HG03575 (cell line): ENCODE measurements at regions not wholly inside any gene's neighbourhood (a gene's known extent, or its start where the extent isn't known, plus 50 kb on each side); places are given as distances from the start of the nearest gene placed in this dataset.

Source experiments
- ATAC-seq: cut with Tn5 transposase; IDR thresholded peaks from one replicate; pipeline ENCODE4 v1.9.1; 2021; ENCODE audit not compliant: unreplicated experiment, insufficient number of reproducible peaks, low FRiP score; ENCODE audit errors: extremely low read depth

DNA sequence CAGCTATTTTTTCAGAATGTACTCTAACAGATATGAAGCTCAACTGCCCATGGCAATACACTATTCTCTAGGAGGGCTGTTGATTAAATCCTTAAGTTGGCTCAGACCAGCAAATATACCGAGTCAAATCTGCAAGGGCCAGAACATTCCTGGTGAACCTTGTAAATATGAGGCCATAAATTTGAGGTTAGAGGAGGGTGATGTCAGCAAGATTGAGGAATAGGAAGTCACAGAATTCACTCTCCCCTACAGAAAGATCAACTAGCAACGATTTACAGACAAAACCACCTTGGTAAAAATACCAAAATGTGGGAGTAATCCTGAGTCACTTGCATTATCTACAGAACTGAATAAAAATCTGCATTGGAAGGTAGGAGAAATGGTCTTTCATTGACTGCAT is 399.3 kb downstream of the GPM6A start:
- no peak for ATAC-seq

DNA sequence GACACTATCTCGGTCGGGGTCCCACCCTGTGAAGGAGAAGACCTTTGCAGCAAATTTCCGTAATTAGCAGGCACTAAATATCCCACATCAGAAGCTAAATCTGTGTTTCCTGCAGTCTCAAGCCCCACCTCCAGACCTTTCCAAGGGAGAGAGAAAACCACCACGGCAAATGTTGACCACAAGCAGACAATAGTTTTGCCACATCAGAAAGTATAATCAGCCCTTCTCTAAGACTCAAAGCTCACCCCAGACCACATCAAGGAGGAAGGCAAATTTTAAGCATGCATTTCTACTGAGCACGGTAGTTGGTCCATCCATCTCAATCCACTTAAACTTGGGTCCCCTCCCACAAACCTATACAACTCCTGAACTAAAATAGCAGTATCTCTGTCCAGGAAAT is 398.5 kb downstream of the GPM6A start:
- ATAC-seq: no peak

DNA sequence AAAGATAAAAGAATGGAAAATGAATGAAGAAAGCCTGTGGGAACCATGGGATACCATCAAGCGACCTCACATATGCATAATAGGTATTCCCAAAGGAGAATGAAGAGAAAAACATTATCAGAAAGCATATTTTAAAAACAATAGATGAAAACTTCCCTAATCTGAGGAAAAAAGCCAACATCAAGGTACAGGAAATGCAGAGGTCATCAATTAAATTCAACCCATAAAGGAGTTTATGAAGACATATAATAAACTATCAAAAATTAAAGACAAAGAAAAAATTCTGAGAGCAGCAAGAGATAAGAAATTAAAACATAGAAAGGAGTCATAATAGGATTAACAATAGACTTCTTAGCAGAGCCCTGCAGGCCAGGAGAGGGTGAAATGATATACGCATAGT is 397.5 kb downstream of the GPM6A start:
- no peak for ATAC-seq

DNA sequence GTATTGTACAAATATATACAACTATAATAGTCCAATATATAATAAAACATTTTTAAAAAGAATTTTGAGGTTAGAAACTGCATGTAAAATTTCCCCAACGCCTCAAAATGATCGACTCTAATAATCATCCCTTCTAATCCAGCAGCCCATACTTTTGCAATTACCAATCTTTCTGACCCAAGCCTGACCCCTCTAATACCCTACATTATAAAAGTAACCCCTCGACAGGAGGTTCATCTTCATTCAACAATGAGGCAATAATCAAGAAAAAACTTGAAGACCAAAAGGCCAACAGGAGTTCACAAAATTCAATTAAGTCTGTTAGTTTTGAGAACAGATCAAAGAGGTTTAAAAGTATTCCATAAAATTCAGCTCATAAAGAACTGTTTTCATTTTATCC is 393.5 kb downstream of the GPM6A start:
- no peak for ATAC-seq

DNA sequence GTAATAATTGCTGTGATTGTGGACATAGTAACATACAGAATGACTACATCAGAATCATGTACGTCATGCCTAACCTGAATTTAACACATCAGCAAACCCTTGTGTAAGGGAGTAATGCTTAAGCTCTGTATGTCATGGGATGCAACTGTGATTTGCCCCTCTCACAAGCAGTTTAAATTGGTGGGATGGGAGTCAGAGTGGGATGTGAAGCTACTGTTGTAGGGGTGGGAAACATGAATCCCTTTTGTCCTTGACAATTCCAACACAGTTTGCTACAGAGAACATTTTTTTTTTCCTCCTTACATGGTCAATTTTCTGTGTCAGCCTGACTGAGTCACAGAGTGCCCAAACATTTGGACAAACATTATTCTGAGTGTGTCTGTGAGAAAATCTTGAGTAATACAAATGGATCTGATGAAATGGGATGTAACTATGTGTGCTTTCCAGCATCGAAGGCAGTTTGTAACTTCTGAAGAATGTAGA is 392.8 kb downstream of the GPM6A start:
- no peak for ATAC-seq

DNA sequence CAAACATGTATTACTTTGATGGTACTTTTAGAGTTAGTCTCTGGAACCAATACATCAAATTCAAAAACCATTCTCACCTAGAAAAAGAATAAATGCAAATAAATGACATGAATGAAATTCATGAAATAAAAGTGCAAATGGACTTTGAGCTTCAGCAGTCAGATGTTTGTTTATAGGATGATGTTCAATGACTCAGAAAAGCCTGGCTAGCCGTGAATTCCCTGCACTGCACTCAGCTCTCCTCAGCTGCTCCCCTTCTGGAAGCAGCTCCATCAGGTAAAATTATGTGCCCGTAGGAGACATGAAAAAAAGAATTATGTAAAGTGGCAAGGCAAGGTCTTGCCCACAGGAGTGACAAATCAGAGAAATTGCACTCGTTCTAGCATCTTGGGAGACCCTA is 390.6 kb downstream of the GPM6A start:
- ATAC-seq: no peak

DNA sequence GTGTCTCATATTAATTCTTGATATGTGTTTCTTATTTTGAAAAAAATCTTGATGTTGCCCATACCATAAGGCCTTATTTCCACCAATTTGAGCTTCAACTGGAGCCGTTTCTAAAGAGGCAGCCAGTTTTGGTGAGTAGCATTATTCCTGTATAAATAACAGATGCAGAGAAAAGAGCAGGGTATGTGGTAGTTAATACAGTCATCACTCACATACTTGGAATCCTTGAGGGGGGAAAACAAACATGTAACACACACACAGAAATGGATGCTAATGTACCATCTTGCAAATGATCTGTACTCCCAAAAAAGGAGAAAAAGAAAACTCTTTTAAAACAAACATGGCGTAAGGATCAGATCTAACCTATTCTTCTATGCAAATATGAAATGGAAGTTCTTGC is 389.7 kb downstream of the GPM6A start:
- no peak for ATAC-seq

DNA sequence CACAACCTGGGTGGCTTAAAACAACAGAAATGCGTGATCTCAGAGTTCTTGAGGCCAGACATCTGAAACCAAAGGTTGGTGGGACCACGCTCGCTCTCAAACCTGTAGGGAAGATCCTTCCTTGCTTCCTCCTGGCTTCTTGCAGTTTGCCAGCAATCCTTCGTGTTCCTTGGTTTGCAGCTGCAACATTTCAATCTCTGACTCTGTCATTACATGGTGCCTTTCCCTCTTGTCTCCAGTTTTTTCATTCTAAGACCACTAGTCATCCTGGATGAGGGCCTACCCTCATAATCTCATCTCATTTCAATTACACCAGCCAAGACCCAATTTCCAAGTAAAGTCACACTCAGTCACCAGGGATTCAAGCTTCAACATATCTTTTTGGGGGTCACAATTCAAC is 388.0 kb downstream of the GPM6A start:
- ATAC-seq: no peak

DNA sequence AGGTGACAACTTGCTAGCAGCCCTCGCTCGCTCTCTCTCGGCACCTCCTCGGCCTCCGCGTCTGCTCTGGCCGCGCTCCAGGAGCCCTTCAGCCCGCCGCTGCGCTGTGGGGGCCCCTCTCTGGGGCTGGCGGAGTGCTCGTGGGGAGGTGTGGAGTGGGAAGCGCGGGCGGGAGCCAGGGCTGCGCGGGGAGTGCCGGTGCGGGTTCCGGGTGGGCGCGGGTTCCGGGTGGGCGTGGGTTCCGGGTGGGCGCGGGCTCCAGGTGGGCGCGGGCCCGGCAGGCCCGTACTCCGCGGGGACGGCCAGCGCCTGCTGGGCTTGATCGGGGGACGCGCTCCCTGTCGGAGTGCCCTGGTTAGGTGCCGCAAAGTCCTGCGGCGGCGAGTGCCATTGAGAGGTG is 384.3 kb downstream of the GPM6A start:
- ATAC-seq: no peak

DNA sequence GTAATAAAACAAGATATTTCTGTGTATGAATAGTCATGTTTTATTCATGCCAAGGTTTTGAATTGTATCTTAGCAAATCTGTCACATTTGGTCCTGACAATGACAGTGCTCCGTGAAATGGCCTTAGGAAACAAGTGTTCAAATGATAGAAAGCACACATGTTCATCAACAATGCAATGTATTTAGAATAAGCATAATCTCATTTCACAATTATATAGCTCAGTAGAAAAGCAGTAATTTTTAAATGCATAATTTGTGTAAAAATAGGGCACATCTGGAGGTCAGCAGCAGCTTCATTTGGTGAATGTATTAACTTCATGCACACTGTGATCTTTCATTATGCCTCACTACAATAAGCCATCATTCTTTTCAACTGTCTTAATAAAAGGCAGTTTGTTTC is 380.4 kb downstream of the GPM6A start:
- no peak for ATAC-seq

DNA sequence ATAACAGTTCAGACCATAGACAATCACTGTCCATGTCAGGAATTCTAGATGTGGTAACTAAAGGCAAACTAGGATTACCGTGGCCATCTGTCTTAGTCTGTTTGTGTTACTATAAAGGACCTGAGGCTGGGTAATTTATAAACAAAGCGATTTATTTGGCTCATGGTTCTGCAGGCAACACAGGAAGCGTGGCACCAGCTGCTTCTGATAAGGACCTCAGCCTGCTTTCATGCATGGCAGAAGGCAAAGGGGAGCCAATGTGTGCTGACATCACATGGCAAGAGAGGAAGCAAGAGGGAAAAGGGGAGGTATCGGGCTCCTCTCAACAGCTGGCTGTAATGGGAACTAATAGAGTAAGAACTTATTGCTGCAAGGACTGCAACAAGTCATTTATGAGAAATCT is 376.7 kb downstream of the GPM6A start:
- no peak for ATAC-seq

DNA sequence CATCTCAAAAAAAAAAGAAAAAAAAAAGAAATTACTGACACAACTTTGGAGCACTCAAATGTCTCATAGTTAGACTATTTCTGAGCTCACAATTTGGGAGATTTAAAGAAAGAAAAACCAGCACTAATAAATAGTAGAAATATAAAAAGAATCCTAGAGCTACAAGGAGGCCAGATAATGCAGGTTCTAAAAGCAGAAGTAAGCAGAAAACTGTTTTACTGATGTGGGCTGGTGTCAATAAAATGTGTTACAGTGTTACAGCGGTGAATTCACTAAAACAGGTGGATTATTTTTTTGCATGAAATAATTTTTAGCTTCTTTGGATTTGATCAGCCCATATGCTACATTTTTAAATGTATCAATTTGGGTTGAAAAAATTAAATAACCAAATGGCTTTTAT is 375.9 kb downstream of the GPM6A start:
- no peak for ATAC-seq

DNA sequence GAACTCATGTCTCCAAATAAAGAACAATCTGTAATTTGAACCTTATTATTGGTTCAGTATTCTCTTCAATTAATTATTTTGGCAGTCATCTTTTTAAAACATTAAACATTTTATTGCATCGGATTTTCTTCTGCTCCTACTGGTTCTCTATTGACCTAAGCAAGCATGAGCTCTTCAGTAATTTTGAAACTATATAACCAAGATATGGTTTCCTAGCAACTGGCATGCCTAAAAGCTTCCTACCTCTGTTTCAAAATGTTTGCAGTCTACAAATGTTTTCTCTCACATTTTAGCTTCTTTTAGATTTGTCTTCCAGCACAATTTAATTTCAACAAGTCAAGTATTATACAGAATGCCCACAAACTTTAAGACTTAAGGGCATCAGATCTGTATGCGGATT is 371.3 kb downstream of the GPM6A start:
- no peak for ATAC-seq

DNA sequence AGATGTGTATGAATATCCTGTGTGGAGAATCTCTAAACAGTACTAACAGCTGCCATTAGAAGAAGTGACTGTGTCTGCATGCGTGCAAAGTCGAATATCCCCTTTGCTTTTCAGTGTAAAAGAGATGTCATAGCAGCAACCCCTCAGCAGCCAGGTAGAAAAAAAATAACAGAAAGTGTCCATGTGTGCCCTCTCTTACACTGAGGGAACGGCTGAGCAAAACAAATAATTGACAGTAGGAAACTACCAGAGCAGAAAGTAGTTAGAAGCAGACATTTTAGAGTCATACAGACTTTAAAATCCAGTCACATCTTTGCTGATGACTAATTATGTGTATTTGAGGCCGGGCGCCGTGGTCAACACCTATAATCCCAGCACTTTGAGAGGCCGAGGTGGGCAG is 370.8 kb downstream of the GPM6A start:
- ATAC-seq: no peak

DNA sequence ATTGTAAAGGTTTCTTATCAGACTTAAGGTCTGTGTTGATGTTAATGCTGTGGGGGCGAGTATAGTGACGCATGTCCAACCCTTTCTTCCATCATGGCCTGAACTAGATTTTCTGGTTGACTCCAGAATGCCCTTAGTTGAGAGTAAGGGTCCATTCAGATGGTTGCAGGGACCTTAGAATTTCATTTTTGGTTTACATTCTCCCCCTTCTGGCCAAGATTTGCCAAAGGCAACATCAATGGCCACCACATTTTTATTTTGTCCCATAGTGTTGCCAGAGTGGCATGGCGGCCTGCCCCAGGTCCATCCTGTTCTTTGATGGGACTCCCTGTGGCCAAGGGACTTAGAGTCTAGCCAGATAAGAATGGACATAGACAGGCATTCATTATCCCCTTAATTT is 368.5 kb downstream of the GPM6A start:
- ATAC-seq: no peak

DNA sequence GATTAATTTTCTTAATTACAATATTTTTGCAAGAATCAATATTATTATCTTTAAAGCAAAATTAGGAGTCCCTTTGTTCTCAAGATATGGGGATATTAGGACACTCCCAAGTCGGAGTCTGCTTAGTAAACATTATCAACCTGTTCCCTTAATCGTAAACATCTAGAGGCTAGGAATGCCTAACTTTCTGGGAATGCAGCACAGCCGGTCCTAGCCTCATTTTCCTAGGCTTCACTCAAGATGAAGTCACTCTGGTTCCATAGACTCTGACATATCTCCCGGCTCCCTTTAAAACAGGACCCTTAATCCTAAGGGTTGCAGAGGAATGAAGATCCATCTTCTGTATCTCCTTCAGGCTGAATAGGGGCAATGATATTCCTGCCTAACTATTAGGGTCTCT is 367.6 kb downstream of the GPM6A start:
- no peak for ATAC-seq

DNA sequence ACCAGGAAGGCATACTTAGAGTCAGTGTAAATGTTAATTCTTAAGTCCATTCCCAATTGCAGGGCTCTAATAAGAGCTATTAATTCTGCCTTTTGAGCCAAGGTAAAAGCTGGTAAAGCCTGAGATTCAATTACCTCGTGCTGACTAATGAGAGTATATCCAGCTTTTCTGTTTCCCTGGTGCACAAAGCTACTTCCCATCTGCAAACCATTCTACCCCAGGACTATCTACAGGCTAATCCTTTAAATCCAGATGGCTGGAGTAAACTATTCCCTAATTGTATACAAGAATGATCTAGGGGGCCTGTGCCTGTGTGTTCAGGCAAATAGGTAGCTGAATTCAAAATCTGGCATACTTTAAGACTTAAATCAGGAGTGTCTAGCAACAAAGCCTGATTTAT is 365.0 kb downstream of the GPM6A start:
- no peak for ATAC-seq

DNA sequence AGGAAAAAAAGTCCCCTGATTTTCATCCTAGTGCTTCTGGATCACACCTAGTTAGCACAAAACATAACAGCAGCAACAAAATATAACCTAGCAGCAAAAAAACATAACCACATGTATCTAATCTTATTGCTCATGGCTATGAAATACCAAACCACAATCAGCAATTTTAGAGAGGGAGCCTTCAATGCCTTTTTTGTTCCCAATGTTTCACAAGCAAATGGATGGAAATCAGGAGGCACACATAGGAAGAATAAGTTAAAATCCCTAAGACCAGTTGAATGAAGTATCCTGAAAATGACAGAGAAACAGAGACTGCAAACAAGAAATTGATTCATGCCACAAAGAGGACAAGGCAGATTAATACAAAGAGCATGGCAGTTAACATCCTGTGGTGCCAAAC is 361.6 kb downstream of the GPM6A start:
- no peak for ATAC-seq

DNA sequence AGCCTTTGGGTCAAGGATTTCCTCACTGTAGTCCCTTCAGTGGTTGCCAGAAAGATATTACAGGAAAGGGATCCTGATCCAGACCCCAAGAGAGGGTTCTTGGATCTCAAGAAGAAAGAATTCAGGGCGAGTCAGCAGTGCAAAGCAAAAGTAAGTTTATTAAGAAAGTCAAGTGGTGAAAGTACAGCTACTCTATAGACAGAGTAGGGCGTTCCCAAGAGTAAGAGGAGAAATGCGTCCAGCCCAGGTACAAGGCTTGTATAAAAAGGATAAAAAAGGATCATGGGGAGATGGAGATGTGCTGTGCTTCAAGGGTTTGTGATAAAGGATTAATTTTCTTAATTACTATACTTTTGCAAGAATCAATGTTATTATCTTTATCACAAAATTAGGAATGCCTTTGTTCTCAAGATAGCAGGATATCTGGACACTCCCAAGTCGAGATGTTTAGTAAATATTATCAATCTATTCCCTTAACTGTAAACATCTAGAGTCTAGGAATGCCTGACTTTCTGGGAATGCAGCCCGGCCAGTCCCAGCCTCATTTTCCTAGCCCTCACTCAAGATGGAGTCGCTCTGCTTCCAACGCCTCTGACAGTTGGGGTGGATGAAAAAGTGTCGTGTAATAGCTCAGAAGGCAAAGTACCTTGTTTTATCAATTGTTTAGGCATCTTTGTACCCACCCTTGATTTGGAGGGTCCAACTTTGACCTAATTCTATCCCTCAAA is 360.7 kb downstream of the GPM6A start:
- ATAC-seq: no peak

DNA sequence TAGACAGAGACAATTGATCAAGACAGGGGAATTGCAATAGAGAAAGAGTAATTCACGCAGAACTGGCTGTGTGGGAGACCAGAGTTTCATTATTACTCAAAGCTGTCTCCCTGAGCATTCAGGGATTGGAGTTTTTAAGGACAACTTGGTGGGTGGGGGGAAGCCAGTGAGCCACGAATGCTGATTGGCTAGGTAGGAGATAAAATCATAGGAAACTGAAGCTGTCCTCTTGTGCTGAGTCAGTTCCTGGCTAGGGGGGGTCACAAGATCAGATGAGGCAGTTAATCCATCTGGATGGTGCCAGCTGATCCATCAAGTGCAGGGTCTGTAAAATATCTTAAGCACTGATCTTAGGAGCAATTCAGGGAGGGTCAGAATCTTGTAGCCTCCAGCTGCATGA is 358.6 kb downstream of the GPM6A start:
- no peak for ATAC-seq

DNA sequence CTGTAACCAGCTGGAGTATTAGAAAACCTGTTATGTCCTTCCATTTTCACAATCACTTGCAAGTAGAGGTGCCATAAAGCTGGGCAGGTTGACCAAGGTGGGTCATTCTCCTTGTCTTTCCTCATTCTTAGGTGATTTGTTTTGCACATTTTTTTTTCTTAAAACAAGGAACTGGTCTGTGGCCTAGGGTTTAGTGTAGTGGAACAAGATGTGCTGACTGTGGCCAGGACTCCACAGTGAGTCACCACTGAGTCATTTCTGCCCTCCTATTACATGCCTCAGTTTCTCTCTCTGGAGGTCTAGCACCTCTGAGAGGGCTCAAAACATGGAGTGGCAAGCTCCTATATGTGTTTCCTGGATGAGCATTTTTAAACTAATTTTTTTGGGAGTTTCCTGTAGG is 355.9 kb downstream of the GPM6A start:
- no peak for ATAC-seq
